GM12864 (cell line): ENCODE measurements at regions not wholly inside any gene's neighbourhood (a gene's known extent, or its start where the extent isn't known, plus 50 kb on each side); places are given as distances from the start of the nearest gene placed in this dataset.

Experiments
- DNase-seq: peaks from one replicate; pipeline ENCODE4 v3.0.0-alpha.2; 2011; ENCODE audit warnings: low read depth
- H3K4me3 ChIP-seq: 2 replicates; pipeline ENCODE4 v1.5.1; 2011; ENCODE audit warnings: mild to moderate bottlenecking, low read depth, low read length, control low read depth
- TF ChIP-seq, protein P1 (sequence below): IDR thresholded peaks from 2 replicates; pipeline ENCODE4 v1.5.1; 2011; ENCODE audit warnings: low read depth, mild to moderate bottlenecking, moderate library complexity, low read length, control low read depth, inconsistent platforms; ENCODE audit errors: missing control alignments

DNA sequence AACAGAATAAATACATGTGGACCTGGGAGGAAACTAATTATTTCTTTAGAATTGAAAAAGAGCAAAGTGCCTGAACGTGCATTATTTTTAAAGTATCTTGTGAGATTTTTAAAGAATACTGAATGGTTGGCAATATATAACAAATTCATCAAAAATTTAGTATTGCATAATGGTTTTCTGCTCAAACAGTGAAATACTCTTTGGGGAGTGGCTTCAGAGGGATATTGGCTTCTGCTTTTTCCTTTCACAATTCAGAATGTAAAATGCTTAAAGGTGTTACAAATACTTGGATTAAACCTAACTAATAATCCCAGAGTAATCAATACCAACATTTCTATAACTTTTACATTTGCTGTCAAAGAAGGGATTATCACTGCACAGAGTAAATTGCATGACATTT is 379.3 kb upstream of the CHD1 start:
- DNase-seq, result no peak
- TF ChIP-seq, protein P1, sequence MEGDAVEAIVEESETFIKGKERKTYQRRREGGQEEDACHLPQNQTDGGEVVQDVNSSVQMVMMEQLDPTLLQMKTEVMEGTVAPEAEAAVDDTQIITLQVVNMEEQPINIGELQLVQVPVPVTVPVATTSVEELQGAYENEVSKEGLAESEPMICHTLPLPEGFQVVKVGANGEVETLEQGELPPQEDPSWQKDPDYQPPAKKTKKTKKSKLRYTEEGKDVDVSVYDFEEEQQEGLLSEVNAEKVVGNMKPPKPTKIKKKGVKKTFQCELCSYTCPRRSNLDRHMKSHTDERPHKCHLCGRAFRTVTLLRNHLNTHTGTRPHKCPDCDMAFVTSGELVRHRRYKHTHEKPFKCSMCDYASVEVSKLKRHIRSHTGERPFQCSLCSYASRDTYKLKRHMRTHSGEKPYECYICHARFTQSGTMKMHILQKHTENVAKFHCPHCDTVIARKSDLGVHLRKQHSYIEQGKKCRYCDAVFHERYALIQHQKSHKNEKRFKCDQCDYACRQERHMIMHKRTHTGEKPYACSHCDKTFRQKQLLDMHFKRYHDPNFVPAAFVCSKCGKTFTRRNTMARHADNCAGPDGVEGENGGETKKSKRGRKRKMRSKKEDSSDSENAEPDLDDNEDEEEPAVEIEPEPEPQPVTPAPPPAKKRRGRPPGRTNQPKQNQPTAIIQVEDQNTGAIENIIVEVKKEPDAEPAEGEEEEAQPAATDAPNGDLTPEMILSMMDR, result no peak
- no peak overlapping the region for H3K4me3 ChIP-seq

- TF ChIP-seq, protein P1, result no peak
- no peak for DNase-seq
- no peak overlapping the region for H3K4me3 ChIP-seq
Observed at GRCh38 chr5:99305045-99305580, 376.3 kb upstream of the CHD1 start.

DNA sequence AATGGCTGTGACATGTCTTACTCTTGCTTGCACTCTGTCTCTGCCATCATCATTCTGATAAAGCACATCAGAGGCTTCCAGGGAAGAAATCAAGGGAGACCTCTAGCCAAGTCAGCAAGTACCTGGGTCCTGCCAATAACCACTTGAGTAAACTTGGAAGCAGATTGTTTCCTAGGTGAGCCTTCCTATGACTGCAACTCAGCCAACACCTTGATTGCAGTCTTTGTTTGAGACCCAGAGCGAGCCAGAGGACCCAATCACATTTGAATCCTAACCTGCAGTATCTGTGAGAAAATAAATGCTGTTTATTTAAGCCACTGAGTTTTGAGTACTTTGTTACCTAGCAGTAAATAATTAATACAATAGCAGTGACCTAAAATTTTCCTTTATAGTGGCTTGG is 356.8 kb upstream of the CHD1 start:
- TF ChIP-seq, protein P1, result no peak
- H3K4me3 ChIP-seq, result no peak overlapping the region
- DNase-seq, result no peak

- no peak for DNase-seq
- TF ChIP-seq, protein P1, result no peak
Observed at GRCh38 chr5:99275128-99275527, 346.3 kb upstream of the CHD1 start.

DNA sequence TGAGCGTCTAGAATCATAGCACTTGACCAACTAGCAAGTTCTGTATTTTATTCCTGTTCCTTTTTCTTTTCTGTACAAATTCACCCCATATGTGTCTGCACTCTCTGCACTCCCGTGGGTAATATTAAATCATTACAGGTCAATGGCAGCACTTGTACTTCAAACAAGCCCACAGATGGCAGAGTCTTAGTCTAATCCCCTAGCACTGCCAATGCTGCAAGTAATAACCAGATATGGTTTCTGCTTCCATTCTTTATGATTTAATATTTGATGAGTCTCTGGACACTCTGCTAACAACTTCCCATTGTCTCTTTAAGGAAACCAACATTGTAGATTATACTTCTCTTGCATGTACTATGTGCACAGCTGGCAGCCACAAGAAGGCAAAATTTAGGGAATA is 343.8 kb upstream of the CHD1 start:
- TF ChIP-seq, protein P1, result no peak
- DNase-seq, result no peak
- H3K4me3 ChIP-seq, result no peak overlapping the region

More at GRCh38 chr5:99275128-99275527, 346.3 kb upstream of the CHD1 start:
- H3K4me3 ChIP-seq, result no peak overlapping the region

GRCh38 chr5:99258819-99259218 is 330.0 kb upstream of the CHD1 start:
- DNase-seq, result no peak
- TF ChIP-seq, protein P1, result no peak
- H3K4me3 ChIP-seq, result no peak overlapping the region

GRCh38 chr5:99248066-99248465 is 319.3 kb upstream of the CHD1 start:
- no peak for DNase-seq

More at GRCh38 chr5:99248066-99248465, 319.3 kb upstream of the CHD1 start:
- TF ChIP-seq, protein P1, result no peak
- H3K4me3 ChIP-seq, result no peak overlapping the region
